ENCODE measurements at regions not wholly inside any gene's neighbourhood (a gene's known extent, or its start where the extent isn't known, plus 50 kb on each side); places are given as distances from the start of the nearest gene placed in this dataset.

GRCh38 chr13:67285611-67286010 lies 55.5 kb upstream of the PCDH9 start:
- no peak overlapping the region for H3K4me3 ChIP-seq
- no peak for DNase-seq
- TF ChIP-seq CTCF (IDR thresholded peaks at IDR 0.05; ENCODE audit: borderline replicate concordance), result no peak
- no peaks in the 10 kb centered on the region for H3K4me1 ChIP-seq
- no peaks in the 10 kb centered on the region for H3K36me3 ChIP-seq
- no peak overlapping the region for H3K27ac ChIP-seq (replicated peaks)
- H3K9me3 ChIP-seq (replicated peaks), result no peaks in the 10 kb centered on the region
- no peaks in the 10 kb centered on the region for H3K27me3 ChIP-seq (ENCODE audit: low read depth)
- intact Hi-C loops (cut with micrococcal nuclease), result no loop called here

DNA sequence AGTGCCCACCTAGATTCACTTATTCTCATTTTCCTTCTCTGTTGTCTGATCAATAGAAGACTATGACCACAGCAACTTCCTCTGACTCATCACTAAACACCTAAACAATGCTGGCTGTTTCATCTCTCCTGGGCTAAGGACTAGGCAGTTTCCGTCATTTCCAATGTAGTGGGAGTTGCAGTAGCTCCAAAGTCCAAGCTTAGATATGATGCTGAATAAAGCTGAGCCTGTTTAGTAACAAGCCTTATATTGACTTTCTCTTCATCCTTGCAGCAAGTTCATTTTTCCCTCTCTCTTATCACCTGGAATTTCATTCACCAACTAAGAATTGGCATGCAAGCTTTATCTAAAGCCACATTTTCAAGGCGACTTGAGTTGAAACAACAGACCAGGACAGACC lies 53.5 kb upstream of the PCDH9 start:
- H3K4me3 ChIP-seq, result no peak overlapping the region
- intact Hi-C loops (cut with micrococcal nuclease), result no loop called here
- H3K27me3 ChIP-seq (ENCODE audit: low read depth), result no peaks in the 10 kb centered on the region

GRCh38 chr13:67281466-67281865 lies 51.3 kb upstream of the PCDH9 start:
- no peaks in the 10 kb centered on the region for H3K4me1 ChIP-seq
- no peaks in the 10 kb centered on the region for H3K36me3 ChIP-seq
- H3K27me3 ChIP-seq (ENCODE audit: low read depth), result no peaks in the 10 kb centered on the region
- no peak overlapping the region for H3K4me3 ChIP-seq
- no peak for TF ChIP-seq CTCF (IDR thresholded peaks at IDR 0.05; ENCODE audit: borderline replicate concordance)
- intact Hi-C loops (cut with micrococcal nuclease), result no loop called here
- peaks cover 4% of the 10 kb centered on the region for H3K9me3 ChIP-seq (replicated peaks)
- no peak for DNase-seq
- H3K27ac ChIP-seq (replicated peaks), result no peak overlapping the region

More for the DNA sequence above, 53.5 kb upstream of the PCDH9 start:
- no peak for DNase-seq
- Histone ChIP-seq H3K4me1 (no peaks in the 10 kb centered on the region), H3K27ac (replicated peaks) (no peak overlapping the region), H3K9me3 (replicated peaks) (peaks cover 4% of the 10 kb centered on the region), H3K36me3 (no peaks in the 10 kb centered on the region)
- no peak for TF ChIP-seq CTCF (IDR thresholded peaks at IDR 0.05; ENCODE audit: borderline replicate concordance)
